Glomerular visceral epithelial cell (primary cell): ENCODE measurements at regions not wholly inside any gene's neighbourhood (a gene's known extent, or its start where the extent isn't known, plus 50 kb on each side); places are given as distances from the start of the nearest gene placed in this dataset.

Experiments used
- DNase-seq: peaks from one replicate; pipeline ENCODE4 v3.0.0-alpha.2; 2016; ENCODE audit errors: extremely low spot score

GRCh38 chr6:26312096-26312463 is 52.9 kb upstream of the BTN3A2 start:
- DNase-seq: peak; percentile 20

GRCh38 chr6:26312501-26313397 is 52.2 kb upstream of the BTN3A2 start:
- DNase-seq: peak; percentile 86
